Keratinocyte (primary cell): ENCODE measurements at regions not wholly inside any gene's neighbourhood (a gene's known extent, or its start where the extent isn't known, plus 50 kb on each side); places are given as distances from the start of the nearest gene placed in this dataset.
"Not testable (repeated sequence)": the region's sequence is repeated elsewhere in the genome, so short reads cannot be mapped to it uniquely, and the experiment has no call there.

ENCODE experiments used
- DNase-seq: peaks from one replicate; pipeline ENCODE4 v3.0.0-alpha.2; 2011; ENCODE audit warnings: low read depth, missing footprints, low spot score
- FAIRE-seq: peaks from 2 replicates; lab custom pipeline; 2011; peaks lifted over from hg19 to GRCh38; lab: Jason Lieb, UNC
- H2AFZ ChIP-seq: 2 replicates; pipeline ENCODE4 v1.6.0; 2012; ENCODE audit warnings: low read length, control low read depth, inconsistent platforms; ENCODE audit not compliant: control insufficient read depth
- H3K27ac ChIP-seq: 2 replicates; pipeline ENCODE4 v1.5.1; 2011; ENCODE audit warnings: low read length; ENCODE audit not compliant: control insufficient read depth, insufficient read depth
- H3K27me3 ChIP-seq: 3 replicates; pipeline ENCODE4 v1.6.0; 2011; ENCODE audit warnings: low read length; ENCODE audit not compliant: control insufficient read depth, insufficient read depth; ENCODE audit errors: extremely low read depth
- H3K36me3 ChIP-seq, 2 experiments: 2 replicates in 1 of 2; 3 replicates in 1 of 2; pipeline ENCODE4 v1.5.1; 2011; ENCODE audit warnings: low read length in 2 of 2, mild to moderate bottlenecking in 1 of 2; ENCODE audit not compliant: control insufficient read depth in 2 of 2, insufficient read depth in 2 of 2; ENCODE audit errors: extremely low read depth in 1 of 2
- H3K4me1 ChIP-seq: 3 replicates; pipeline ENCODE4 v1.5.1; 2011; ENCODE audit warnings: low read length; ENCODE audit not compliant: control insufficient read depth, insufficient read depth; ENCODE audit errors: extremely low read depth
- H3K4me2 ChIP-seq: 3 replicates; pipeline ENCODE4 v1.6.0; 2011; ENCODE audit warnings: low read depth, low read length; ENCODE audit not compliant: control insufficient read depth, insufficient read depth; ENCODE audit errors: extremely low read depth
- H3K4me3 ChIP-seq, 3 experiments: fragments of 200-600 bp in 1 of 3; sonication (generic) in 1 of 3; 2 replicates in 2 of 3; 3 replicates in 1 of 3; pipeline ENCODE4 v1.5.1; 2011 to 2016; ENCODE audit warnings: low read length in 3 of 3, mild to moderate bottlenecking in 3 of 3, control low read depth in 2 of 3, inconsistent platforms in 1 of 3, low read depth in 1 of 3, mixed read lengths in 1 of 3, mixed run types in 1 of 3, moderate library complexity in 1 of 3; ENCODE audit not compliant: control insufficient read depth in 2 of 3, insufficient read depth in 2 of 3; ENCODE audit errors: extremely low read depth in 1 of 3
- H3K79me2 ChIP-seq: 2 replicates; pipeline ENCODE4 v1.6.0; 2012; ENCODE audit warnings: low read length; ENCODE audit not compliant: control insufficient read depth, insufficient read depth
- H3K9ac ChIP-seq: 3 replicates; pipeline ENCODE4 v1.6.0; 2011; ENCODE audit warnings: low read length; ENCODE audit not compliant: control insufficient read depth, insufficient read depth; ENCODE audit errors: extremely low read depth
- H3K9me1 ChIP-seq: 3 replicates; pipeline ENCODE4 v1.6.0; 2011; ENCODE audit warnings: low read length; ENCODE audit not compliant: control insufficient read depth, insufficient read depth; ENCODE audit errors: extremely low read depth
- H3K9me3 ChIP-seq: 2 replicates; pipeline ENCODE4 v1.5.1; 2012; ENCODE audit warnings: low read depth, low read length; ENCODE audit not compliant: control insufficient read depth
- H4K20me1 ChIP-seq: 3 replicates; pipeline ENCODE4 v1.6.0; 2011; ENCODE audit warnings: low read length; ENCODE audit not compliant: control insufficient read depth, insufficient read depth; ENCODE audit errors: extremely low read depth
- CTCF ChIP-seq, 3 experiments: IDR thresholded peaks in 1 of 3; conservative IDR thresholded peaks in 1 of 3; optimal IDR thresholded peaks in 1 of 3; 2 replicates in 2 of 3; 3 replicates in 1 of 3; pipeline versions ENCODE3 to v1.5.1; 2011; ENCODE audit warnings: low read length in 3 of 3, mild to moderate bottlenecking in 3 of 3, moderate library complexity in 2 of 3, control low read depth in 1 of 3, inconsistent platforms in 1 of 3; ENCODE audit not compliant: insufficient read depth in 2 of 3; ENCODE audit errors: extremely low read depth in 1 of 3
- EZH2 ChIP-seq: IDR thresholded peaks from one replicate; pipeline ENCODE4 v1.6.1; 2012; ENCODE audit warnings: inconsistent platforms, mild to moderate bottlenecking, low read length, moderate library complexity
- dilution Hi-C: fragments of 300-500 bp; cut with MboI; formaldehyde crosslinking; loops from one replicate; pipeline ENCODE4 v1.7.0; 2020; ENCODE audit warnings: low sequenced_read_pairs; ENCODE audit not compliant: extremely low pct_ligation_motif_present

GRCh38 chr14:31911160-31911559 lies 165.9 kb upstream of the ARHGAP5 start:
- dilution Hi-C loops = no loop called here
- TF ChIP-seq EZH2 (no peak), CTCF (optimal IDR thresholded peaks at IDR 0.05 in 1 of 3, IDR thresholded peaks at IDR 0.05 in 1 of 3, conservative IDR thresholded peaks at IDR 0.05 in 1 of 3; ENCODE audit: extremely low read depth in 1 of 3, insufficient read depth in 2 of 3, low read length in 3 of 3) (no peak)
- Histone ChIP-seq H2AFZ (no peak overlapping the region), H3K9ac (no peak overlapping the region), H3K27ac (no peak overlapping the region), H3K27me3 (no peaks in the 10 kb centered on the region), H3K36me3 (no peaks in the 10 kb centered on the region), H3K9me1 (no peaks in the 10 kb centered on the region), H3K4me1 (no peaks in the 10 kb centered on the region), H4K20me1 (no peaks in the 10 kb centered on the region), H3K9me3 (no peaks in the 10 kb centered on the region), H3K79me2 (no peaks in the 10 kb centered on the region), H3K4me3 (no peak overlapping the region), H3K4me2 (no peak overlapping the region)
- DNase-seq (no peak), FAIRE-seq (no peak)

GRCh38 chr14:31913370-31913769 lies 163.7 kb upstream of the ARHGAP5 start:
- Histone ChIP-seq H3K9me3 (no peaks in the 10 kb centered on the region), H3K79me2 (no peaks in the 10 kb centered on the region), H3K4me1 (no peaks in the 10 kb centered on the region), H4K20me1 (no peaks in the 10 kb centered on the region), H3K27ac (no peak overlapping the region), H3K4me3 (no peak overlapping the region), H3K9me1 (no peaks in the 10 kb centered on the region), H3K36me3 (no peaks in the 10 kb centered on the region), H3K27me3 (no peaks in the 10 kb centered on the region), H2AFZ (no peak overlapping the region), H3K9ac (no peak overlapping the region), H3K4me2 (no peak overlapping the region)
- dilution Hi-C loops = no loop called here
- DNase-seq = no peak
- no peak for FAIRE-seq
- TF ChIP-seq EZH2 = no peak
- no peak for TF ChIP-seq CTCF (optimal IDR thresholded peaks at IDR 0.05 in 1 of 3, IDR thresholded peaks at IDR 0.05 in 1 of 3, conservative IDR thresholded peaks at IDR 0.05 in 1 of 3; ENCODE audit: extremely low read depth in 1 of 3, insufficient read depth in 2 of 3, low read length in 3 of 3)

- H3K4me1 ChIP-seq, H2AFZ ChIP-seq, DNase-seq, H3K9me3 ChIP-seq, dilution Hi-C loops, H3K27ac ChIP-seq, H3K36me3 ChIP-seq, H4K20me1 ChIP-seq, FAIRE-seq, H3K79me2 ChIP-seq, H3K27me3 ChIP-seq, H3K4me3 ChIP-seq, H3K9me1 ChIP-seq, H3K9ac ChIP-seq, H3K4me2 ChIP-seq: not testable (repeated sequence)
Observed at GRCh38 chr14:31918289-31918688, 158.8 kb upstream of the ARHGAP5 start.
